SK-N-SH (cell line): ENCODE measurements at regions not wholly inside any gene's neighbourhood (a gene's known extent, or its start where the extent isn't known, plus 50 kb on each side); places are given as distances from the start of the nearest gene placed in this dataset.

Experiments used
- CTCF ChIA-PET: fragments of 300-600, 350-600 bp; formaldehyde crosslinking; extraction: SDS; loops from one replicate; lab custom pipeline; 2021; lab: Yijun Ruan, JAX
- POLR2A ChIA-PET: fragments of 350-600 bp; sonication (Branson Sonifier 250); formaldehyde crosslinking; extraction: SDS; loops from one replicate; lab custom pipeline; 2020; ENCODE audit warnings: antibody characterized with exemption, inconsistent platforms; lab: Yijun Ruan, JAX
- DNase-seq: peaks from one replicate; pipeline ENCODE4 v3.0.0; 2012
- H2AFZ ChIP-seq: fragments of 200-600 bp; sonication (generic); 2 replicates; pipeline ENCODE4 v1.8.1; 2016; ENCODE audit warnings: antibody characterized with exemption, mild to moderate bottlenecking, low read depth
- H3F3A ChIP-seq: fragments of 200-600 bp; sonication (generic); replicated peaks from 2 replicates; pipeline ENCODE3; 2016; ENCODE audit warnings: antibody characterized with exemption, mild to moderate bottlenecking; ENCODE audit not compliant: insufficient read depth
- H3K27ac ChIP-seq, 2 experiments: fragments of 200-500 bp in 1 of 2; fragments of 200-600 bp in 1 of 2; sonication (Bioruptor generic) in 1 of 2; sonication (generic), shearing (Covaris generic) in 1 of 2; 2 replicates each; pipeline versions ENCODE4 v1.5.1 to v1.6.1; 2014 to 2016; ENCODE audit warnings: low read depth in 2 of 2, inconsistent platforms in 1 of 2, low read length in 1 of 2, mild to moderate bottlenecking in 1 of 2, mixed read lengths in 1 of 2
- H3K27me3 ChIP-seq: fragments of 200-600 bp; sonication (generic), shearing (Covaris generic); 2 replicates; pipeline ENCODE4 v1.6.1; 2016; ENCODE audit warnings: mixed run types; ENCODE audit not compliant: insufficient read depth
- H3K36me3 ChIP-seq, 2 experiments: fragments of 200-500 bp in 1 of 2; fragments of 200-600 bp in 1 of 2; sonication (Bioruptor generic) in 1 of 2; sonication (generic) in 1 of 2; replicated peaks in 1 of 2; 2 replicates each; pipeline versions ENCODE3 to v1.5.1; 2014 to 2016; ENCODE audit warnings: low read length in 1 of 2, mild to moderate bottlenecking in 1 of 2; ENCODE audit not compliant: insufficient read depth in 2 of 2, control insufficient read depth in 1 of 2
- H3K4me1 ChIP-seq, 2 experiments: fragments of 200-500 bp in 1 of 2; fragments of 200-600 bp in 1 of 2; sonication (Bioruptor generic) in 1 of 2; sonication (generic), shearing (Covaris generic) in 1 of 2; 2 replicates each; pipeline versions ENCODE4 v1.5.1 to v1.6.1; 2014 to 2016; ENCODE audit warnings: low read depth in 1 of 2, low read length in 1 of 2, mixed run types in 1 of 2; ENCODE audit not compliant: insufficient read depth in 2 of 2, control insufficient read depth in 1 of 2
- H3K4me2 ChIP-seq: fragments of 200-600 bp; sonication (generic), shearing (Covaris generic); 2 replicates; pipeline ENCODE4 v1.6.1; 2017; ENCODE audit warnings: mixed run types
- H3K4me3 ChIP-seq, 2 experiments: fragments of 200-500 bp in 1 of 2; fragments of 200-600 bp in 1 of 2; sonication (Bioruptor generic) in 1 of 2; sonication (generic), shearing (Covaris generic) in 1 of 2; 2 replicates each; pipeline versions ENCODE4 v1.5.1 to v1.8.1; 2014 to 2016; ENCODE audit warnings: low read depth in 2 of 2, inconsistent platforms in 1 of 2, low read length in 1 of 2, mild to moderate bottlenecking in 1 of 2, mixed read lengths in 1 of 2, moderate library complexity in 1 of 2
- H3K79me2 ChIP-seq: fragments of 200-600 bp; sonication (generic); 2 replicates; pipeline ENCODE4 v1.8.1; 2017; ENCODE audit warnings: mild to moderate bottlenecking; ENCODE audit not compliant: insufficient read depth
- H3K9ac ChIP-seq: fragments of 200-600 bp; sonication (generic); 2 replicates; pipeline ENCODE4 v1.6.1; 2017; ENCODE audit warnings: mixed run types
- H3K9me2 ChIP-seq: fragments of 200-600 bp; sonication (generic); 2 replicates; pipeline ENCODE4 v1.6.1; 2017; ENCODE audit warnings: mixed run types
- H3K9me3 ChIP-seq: fragments of 200-600 bp; sonication (generic); 2 replicates; pipeline ENCODE4 v1.6.1; 2017; ENCODE audit warnings: mixed run types, mild to moderate bottlenecking, moderate library complexity
- H4K20me1 ChIP-seq: fragments of 200-600 bp; sonication (generic); 2 replicates; pipeline ENCODE4 v1.6.1; 2017; ENCODE audit warnings: mild to moderate bottlenecking, mixed run types; ENCODE audit not compliant: insufficient read depth
- FOSL2 ChIP-seq: IDR thresholded peaks from 2 replicates; pipeline ENCODE4 v1.4.0; 2012; ENCODE audit warnings: low read depth, mild to moderate bottlenecking, moderate library complexity, borderline replicate concordance
- FOXJ3 ChIP-seq: sonication (generic); formaldehyde crosslinking; IDR thresholded peaks from 2 replicates; pipeline ENCODE4 v1.5.1; 2020; ENCODE audit warnings: mild to moderate bottlenecking, missing genetic modification reagents
- FOXM1 ChIP-seq: IDR thresholded peaks from 2 replicates; pipeline ENCODE4 v1.4.0; 2012; ENCODE audit warnings: low read depth, mild to moderate bottlenecking
- GABPA ChIP-seq: IDR thresholded peaks from 2 replicates; pipeline ENCODE4 v1.4.0; 2012; ENCODE audit warnings: low read depth, mild to moderate bottlenecking
- GATA2 ChIP-seq: sonication (generic); formaldehyde crosslinking; IDR thresholded peaks from 2 replicates; pipeline ENCODE4 v1.5.0; 2020; ENCODE audit warnings: mild to moderate bottlenecking, missing genetic modification reagents
- MAX ChIP-seq: IDR thresholded peaks from 2 replicates; pipeline ENCODE4 v1.4.0; 2012; ENCODE audit warnings: low read depth
- MEF2A ChIP-seq: IDR thresholded peaks from 2 replicates; pipeline ENCODE4 v1.4.0; 2012; ENCODE audit warnings: low read depth, borderline replicate concordance
- NRF1 ChIP-seq: IDR thresholded peaks from 2 replicates; pipeline ENCODE4 v1.6.1; 2012; ENCODE audit warnings: low read depth, mild to moderate bottlenecking, low read length
- POLR2AphosphoS5 ChIP-seq: IDR thresholded peaks from 2 replicates; pipeline ENCODE4 v1.6.1; 2012; ENCODE audit warnings: low read depth, low read length
- REST ChIP-seq: IDR thresholded peaks from 2 replicates; pipeline ENCODE4 v1.6.1; 2012; ENCODE audit warnings: mild to moderate bottlenecking, low read depth, low read length, moderate library complexity
- SIN3A ChIP-seq: IDR thresholded peaks from 2 replicates; pipeline ENCODE4 v1.6.1; 2012; ENCODE audit warnings: low read depth, mild to moderate bottlenecking, low read length, moderate library complexity, borderline replicate concordance
- SMC3 ChIP-seq: IDR thresholded peaks from 2 replicates; pipeline ENCODE4 v1.6.1; 2012; ENCODE audit warnings: low read depth, low read length, improper control_type of control experiment
- TCF12 ChIP-seq: IDR thresholded peaks from 2 replicates; pipeline ENCODE4 v1.4.0; 2012
- TEAD4 ChIP-seq: IDR thresholded peaks from 2 replicates; pipeline ENCODE4 v1.4.0; 2012; ENCODE audit warnings: mild to moderate bottlenecking, borderline replicate concordance; ENCODE audit not compliant: insufficient read depth
- WGBS: methylation state at CpG from one replicate; pipeline ENCODE4 v1.1.6; 2017; ENCODE audit warnings: low lambda C conversion rate; 5-methylcytosine and 5-hydroxymethylcytosine counted together
- TF ChIP-seq, protein P1 (sequence below): fragments of 150-350 bp; IDR thresholded peaks from 2 replicates; pipeline ENCODE4 v1.6.1; 2016; ENCODE audit warnings: mild to moderate bottlenecking, low read depth, low read length
- TF ChIP-seq, protein P2 (sequence below): fragments of 200-600 bp; sonication (generic); IDR thresholded peaks from 2 replicates; pipeline ENCODE4 v1.6.1; 2017; ENCODE audit warnings: antibody characterized with exemption, mild to moderate bottlenecking, moderate library complexity
- TF ChIP-seq, protein P3 (sequence below): IDR thresholded peaks from 2 replicates; pipeline ENCODE4 v1.4.0; 2012; ENCODE audit warnings: low read depth, borderline replicate concordance

DNA sequence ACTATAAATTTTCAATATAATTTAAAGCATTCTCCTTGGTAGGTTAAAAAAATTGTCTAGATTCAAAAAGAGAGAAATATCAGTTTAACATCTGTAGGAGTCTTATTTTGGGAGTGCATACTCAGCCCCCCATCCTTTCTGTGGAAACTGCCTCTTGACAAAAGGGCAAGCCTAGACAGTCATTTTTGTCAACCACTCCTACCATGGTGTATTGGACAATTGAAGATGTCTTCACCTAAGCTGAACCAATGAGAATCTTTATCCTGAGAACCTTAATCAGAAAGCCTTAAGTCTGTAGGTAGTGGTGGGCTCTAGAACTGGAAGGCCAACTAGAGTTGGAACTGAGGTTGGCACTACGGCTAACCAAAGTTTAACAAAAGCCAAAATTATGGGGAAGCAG is 65.7 kb upstream of the MED13 start:
- Histone ChIP-seq H3K9me3 (no peaks in the 10 kb centered on the region), H3K9me2 (no peaks in the 10 kb centered on the region), H3K4me2 (no peak overlapping the region), H3K27me3 (no peaks in the 10 kb centered on the region), H3K4me1 (0 out of 4 replicates have a peak, but pooled peaks cover 0 to 5% of the 10 kb centered on the region in 2 experiments), H2AFZ (no peak overlapping the region), H3K79me2 (no peaks in the 10 kb centered on the region), H3F3A (no peaks in the 10 kb centered on the region), H4K20me1 (no peaks in the 10 kb centered on the region)
- CTCF ChIA-PET, result interaction anchor here (1.5 kb wide), 1 partner anchor 21 kb away, joined by 4 read pairs; no protein-coding TSS in a partner anchor
- POLR2A ChIA-PET, result interaction anchor here (0.6 kb wide), 1 partner anchor 9 kb away, joined by 3 read pairs; no protein-coding TSS in a partner anchor
- WGBS, result 97% methylated on average over 1 of the region's 1 CpG
- no peak for DNase-seq
- no peak for TF ChIP-seq MEF2A
- TF ChIP-seq, all 33 proteins: peak for 0
- Histone ChIP-seq H3K9ac (no peak overlapping the region), H3K36me3 (no peaks in the 10 kb centered on the region), H3K27ac (no peak overlapping the region), H3K4me3 (no peak overlapping the region)

- H4K20me1 ChIP-seq, result no peaks in the 10 kb centered on the region
- WGBS, result 56% methylated on average over 3 of the region's 3 CpGs
- no peak overlapping the region for H3K27ac ChIP-seq
- TF ChIP-seq, protein P1, sequence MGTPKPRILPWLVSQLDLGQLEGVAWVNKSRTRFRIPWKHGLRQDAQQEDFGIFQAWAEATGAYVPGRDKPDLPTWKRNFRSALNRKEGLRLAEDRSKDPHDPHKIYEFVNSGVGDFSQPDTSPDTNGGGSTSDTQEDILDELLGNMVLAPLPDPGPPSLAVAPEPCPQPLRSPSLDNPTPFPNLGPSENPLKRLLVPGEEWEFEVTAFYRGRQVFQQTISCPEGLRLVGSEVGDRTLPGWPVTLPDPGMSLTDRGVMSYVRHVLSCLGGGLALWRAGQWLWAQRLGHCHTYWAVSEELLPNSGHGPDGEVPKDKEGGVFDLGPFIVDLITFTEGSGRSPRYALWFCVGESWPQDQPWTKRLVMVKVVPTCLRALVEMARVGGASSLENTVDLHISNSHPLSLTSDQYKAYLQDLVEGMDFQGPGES, result no peak
- TF ChIP-seq TCF12 (no peak), NRF1 (no peak), POLR2AphosphoS5 (no peak), TEAD4 (no peak), REST (no peak), SIN3A (no peak), GABPA (no peak), MAX (no peak), FOXM1 (no peak), GATA2 (CRISPR knock-in tag) (no peak), FOSL2 (no peak), FOXJ3 (no peak), SMC3 (no peak)
- TF ChIP-seq, protein P2, sequence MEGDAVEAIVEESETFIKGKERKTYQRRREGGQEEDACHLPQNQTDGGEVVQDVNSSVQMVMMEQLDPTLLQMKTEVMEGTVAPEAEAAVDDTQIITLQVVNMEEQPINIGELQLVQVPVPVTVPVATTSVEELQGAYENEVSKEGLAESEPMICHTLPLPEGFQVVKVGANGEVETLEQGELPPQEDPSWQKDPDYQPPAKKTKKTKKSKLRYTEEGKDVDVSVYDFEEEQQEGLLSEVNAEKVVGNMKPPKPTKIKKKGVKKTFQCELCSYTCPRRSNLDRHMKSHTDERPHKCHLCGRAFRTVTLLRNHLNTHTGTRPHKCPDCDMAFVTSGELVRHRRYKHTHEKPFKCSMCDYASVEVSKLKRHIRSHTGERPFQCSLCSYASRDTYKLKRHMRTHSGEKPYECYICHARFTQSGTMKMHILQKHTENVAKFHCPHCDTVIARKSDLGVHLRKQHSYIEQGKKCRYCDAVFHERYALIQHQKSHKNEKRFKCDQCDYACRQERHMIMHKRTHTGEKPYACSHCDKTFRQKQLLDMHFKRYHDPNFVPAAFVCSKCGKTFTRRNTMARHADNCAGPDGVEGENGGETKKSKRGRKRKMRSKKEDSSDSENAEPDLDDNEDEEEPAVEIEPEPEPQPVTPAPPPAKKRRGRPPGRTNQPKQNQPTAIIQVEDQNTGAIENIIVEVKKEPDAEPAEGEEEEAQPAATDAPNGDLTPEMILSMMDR, result no peak
- TF ChIP-seq, protein P3, sequence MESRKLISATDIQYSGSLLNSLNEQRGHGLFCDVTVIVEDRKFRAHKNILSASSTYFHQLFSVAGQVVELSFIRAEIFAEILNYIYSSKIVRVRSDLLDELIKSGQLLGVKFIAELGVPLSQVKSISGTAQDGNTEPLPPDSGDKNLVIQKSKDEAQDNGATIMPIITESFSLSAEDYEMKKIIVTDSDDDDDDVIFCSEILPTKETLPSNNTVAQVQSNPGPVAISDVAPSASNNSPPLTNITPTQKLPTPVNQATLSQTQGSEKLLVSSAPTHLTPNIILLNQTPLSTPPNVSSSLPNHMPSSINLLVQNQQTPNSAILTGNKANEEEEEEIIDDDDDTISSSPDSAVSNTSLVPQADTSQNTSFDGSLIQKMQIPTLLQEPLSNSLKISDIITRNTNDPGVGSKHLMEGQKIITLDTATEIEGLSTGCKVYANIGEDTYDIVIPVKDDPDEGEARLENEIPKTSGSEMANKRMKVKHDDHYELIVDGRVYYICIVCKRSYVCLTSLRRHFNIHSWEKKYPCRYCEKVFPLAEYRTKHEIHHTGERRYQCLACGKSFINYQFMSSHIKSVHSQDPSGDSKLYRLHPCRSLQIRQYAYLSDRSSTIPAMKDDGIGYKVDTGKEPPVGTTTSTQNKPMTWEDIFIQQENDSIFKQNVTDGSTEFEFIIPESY, result no peak
- no peak for DNase-seq
- no peak overlapping the region for H3K4me3 ChIP-seq
- no peaks in the 10 kb centered on the region for H3K9me3 ChIP-seq
- no peaks in the 10 kb centered on the region for H3K79me2 ChIP-seq
- CTCF ChIA-PET, result interaction anchor here (0.9 to 1.4 kb wide), 2 partner anchors 13 to 17 kb away, joined by 4 to 5 read pairs; no protein-coding TSS in a partner anchor
- no peaks in the 10 kb centered on the region for H3K36me3 ChIP-seq
- POLR2A ChIA-PET, result no interaction called here
- no peak overlapping the region for H2AFZ ChIP-seq
- H3K9me2 ChIP-seq, result no peaks in the 10 kb centered on the region
- H3K4me1 ChIP-seq, result peaks cover 0 to 4% of the 10 kb centered on the region in 2 experiments; a peak in 1 of 4 replicates
- peaks cover 12% of the 10 kb centered on the region; the same call in 1 of the 2 replicates for H3K27me3 ChIP-seq
- H3K9ac ChIP-seq, result no peak overlapping the region
- no peaks in the 10 kb centered on the region for H3F3A ChIP-seq
- H3K4me2 ChIP-seq, result no peak overlapping the region
Measured at GRCh38 chr17:62126292-62126691, 61.2 kb upstream of the MED13 start.
